ENCODE measurements at regions not wholly inside any gene's neighbourhood (a gene's known extent, or its start where the extent isn't known, plus 50 kb on each side); places are given as distances from the start of the nearest gene placed in this dataset.

DNA sequence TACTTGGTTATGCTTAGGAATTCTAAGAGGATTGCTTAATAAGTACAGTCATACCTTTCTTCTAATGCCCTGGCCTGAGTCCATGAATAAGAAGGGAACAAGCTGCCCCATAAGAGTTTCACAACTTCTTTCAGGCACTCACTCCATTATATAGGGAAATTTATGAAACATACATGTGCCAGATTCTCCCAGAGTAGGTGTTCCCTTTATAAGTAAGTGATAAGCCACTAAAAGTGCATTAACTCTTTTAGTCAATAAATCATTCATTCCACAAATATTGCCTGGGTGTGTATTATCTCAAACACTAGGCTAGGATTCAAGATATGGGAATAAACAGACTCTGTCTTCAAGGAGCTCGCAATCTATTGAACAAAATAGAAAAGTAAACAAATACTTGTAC is 84.5 kb upstream of the RBBP8 start:
- TF ChIP-seq, protein P1, sequence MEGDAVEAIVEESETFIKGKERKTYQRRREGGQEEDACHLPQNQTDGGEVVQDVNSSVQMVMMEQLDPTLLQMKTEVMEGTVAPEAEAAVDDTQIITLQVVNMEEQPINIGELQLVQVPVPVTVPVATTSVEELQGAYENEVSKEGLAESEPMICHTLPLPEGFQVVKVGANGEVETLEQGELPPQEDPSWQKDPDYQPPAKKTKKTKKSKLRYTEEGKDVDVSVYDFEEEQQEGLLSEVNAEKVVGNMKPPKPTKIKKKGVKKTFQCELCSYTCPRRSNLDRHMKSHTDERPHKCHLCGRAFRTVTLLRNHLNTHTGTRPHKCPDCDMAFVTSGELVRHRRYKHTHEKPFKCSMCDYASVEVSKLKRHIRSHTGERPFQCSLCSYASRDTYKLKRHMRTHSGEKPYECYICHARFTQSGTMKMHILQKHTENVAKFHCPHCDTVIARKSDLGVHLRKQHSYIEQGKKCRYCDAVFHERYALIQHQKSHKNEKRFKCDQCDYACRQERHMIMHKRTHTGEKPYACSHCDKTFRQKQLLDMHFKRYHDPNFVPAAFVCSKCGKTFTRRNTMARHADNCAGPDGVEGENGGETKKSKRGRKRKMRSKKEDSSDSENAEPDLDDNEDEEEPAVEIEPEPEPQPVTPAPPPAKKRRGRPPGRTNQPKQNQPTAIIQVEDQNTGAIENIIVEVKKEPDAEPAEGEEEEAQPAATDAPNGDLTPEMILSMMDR (IDR thresholded peaks at IDR 0.05; ENCODE audit: borderline replicate concordance, extremely low read depth, low read length, poor library complexity, severe bottlenecking), result no peak
- no peak for TF ChIP-seq EZH2 (IDR thresholded peaks at IDR 0.05; ENCODE audit: borderline replicate concordance, low read depth, low read length, severe bottlenecking)

All from DND-41 (cell line).